HG03039 (cell line): ENCODE measurements at regions not wholly inside any gene's neighbourhood (a gene's known extent, or its start where the extent isn't known, plus 50 kb on each side); places are given as distances from the start of the nearest gene placed in this dataset.

Experiments
- ATAC-seq: cut with Tn5 transposase; IDR thresholded peaks from one replicate; pipeline ENCODE4 v1.9.1; 2021; ENCODE audit warnings: mild to moderate bottlenecking, moderate library complexity; ENCODE audit not compliant: unreplicated experiment

DNA sequence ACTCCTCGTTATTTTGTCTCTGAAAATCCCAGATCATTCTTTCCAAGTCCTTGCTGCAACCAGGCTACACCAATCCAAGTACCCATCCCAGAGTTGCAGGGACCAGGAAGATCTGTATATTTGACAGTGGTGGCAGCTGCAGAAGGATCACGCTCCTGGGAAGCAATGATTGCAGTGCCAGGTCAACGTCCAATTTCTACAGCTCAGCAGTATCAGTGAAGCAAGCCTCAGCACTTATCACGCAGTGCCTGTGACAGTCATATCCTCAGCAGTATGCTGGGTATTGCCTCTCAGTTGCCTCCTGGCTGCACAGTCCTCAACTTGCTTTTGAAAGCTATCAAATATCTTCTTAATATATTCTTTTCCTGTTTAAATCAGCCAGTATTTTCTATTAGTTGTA lies 66.7 kb downstream of the BARHL2 start:
- no peak for ATAC-seq

DNA sequence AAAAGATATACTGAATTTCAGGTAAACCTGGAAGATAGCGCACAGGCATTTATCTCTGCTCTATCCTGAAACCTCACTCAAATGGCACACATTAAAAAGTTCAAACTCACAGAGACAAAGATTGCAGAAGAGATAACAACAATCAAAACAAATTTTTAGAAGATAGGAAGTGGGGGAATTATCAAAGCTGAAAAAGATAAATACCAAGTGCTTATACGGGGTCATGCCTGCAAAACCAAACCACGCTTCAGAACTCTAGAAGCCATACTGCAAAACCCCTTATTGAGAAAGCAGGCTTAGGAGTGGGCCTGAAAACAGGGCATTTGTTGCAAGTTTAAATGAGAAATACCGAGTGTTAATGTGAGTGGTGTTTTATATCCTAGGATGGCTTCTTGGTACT lies 76.8 kb downstream of the BARHL2 start:
- ATAC-seq, result no peak

GRCh38 chr1:90622666-90623065 lies 94.4 kb downstream of the BARHL2 start:
- no peak for ATAC-seq

- ATAC-seq, result no peak
Observed at GRCh38 chr1:90621986-90622385, 95.1 kb downstream of the BARHL2 start.

DNA sequence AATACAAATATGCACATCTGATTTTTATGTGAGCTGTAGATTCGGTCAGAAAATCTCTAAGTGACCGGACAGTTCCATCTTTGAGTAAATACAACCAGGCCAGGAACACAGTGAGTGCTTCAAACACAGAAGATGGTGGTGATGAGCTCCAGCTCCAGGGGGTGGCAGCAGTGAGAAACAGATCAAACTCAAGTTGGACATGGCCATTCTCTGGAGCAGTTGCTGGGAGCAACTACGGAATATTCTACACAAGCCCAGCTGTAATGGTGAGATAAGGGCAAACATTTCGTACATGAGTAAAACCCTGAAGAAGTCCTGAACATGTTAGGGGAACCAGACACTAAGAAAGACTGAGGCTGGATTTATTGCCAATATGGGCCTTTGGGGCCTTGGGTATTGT lies 100.7 kb downstream of the BARHL2 start:
- no peak for ATAC-seq

DNA sequence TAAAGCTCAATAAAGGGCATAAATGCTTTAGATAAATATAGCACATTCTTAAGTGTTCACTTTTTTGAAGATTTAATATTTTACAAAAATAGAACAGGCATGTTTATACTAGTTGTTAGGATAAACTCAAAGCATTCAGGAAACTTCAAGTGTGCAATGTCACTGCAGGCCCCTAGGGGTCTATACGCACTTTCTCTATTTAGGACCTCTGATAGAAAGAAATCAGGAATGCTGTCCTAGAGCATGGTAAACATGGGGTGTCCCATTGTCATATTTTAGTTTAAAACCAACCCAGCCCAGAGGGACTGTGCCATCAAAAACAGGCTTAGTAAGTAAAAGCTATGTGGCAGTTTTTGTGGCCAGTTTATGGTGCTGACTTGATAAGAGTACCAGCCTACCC lies 102.2 kb downstream of the BARHL2 start:
- no peak for ATAC-seq

GRCh38 chr1:90613371-90613770 lies 103.7 kb downstream of the BARHL2 start:
- ATAC-seq, result no peak

- ATAC-seq, result no peak
Observed at GRCh38 chr1:90612033-90612432, 105.1 kb downstream of the BARHL2 start.

DNA sequence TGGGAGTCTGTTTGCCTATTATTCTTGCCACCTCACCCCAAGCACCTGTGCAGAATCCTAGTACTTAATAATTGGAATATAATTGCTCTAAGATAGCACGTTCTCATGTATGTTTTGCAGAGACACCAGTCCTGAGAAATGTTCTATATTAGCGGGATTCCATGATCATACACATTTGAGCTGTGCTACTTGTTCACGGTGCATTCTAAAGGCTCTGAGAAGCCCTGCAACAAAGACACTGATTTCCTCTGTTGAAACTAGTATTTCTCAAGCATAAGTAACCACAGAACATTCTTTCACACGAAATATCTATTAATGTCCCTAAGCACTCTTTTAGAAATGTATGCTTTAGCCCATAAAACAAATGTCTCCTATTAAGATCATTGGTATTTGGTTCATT lies 109.4 kb downstream of the BARHL2 start:
- ATAC-seq, result no peak

- ATAC-seq, result no peak
Observed at GRCh38 chr1:90605070-90605469, 112.0 kb downstream of the BARHL2 start.

DNA sequence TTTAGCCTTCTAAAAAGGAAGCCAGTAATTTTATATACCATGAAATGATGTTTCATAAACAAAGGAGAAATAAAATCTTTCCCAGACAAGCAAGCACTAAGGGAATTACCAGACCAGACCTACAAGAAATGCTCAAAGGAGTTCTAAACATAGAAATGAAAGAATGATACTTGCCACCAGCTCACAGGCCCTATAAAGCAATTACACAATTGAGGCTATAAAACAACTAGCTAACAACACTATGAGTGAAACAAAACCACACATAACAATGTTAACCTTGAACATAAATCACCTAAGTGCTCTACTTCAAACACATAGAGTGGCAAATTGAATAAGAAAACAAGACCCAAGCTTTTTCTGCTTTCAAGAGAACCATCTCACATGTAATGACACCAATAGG lies 123.8 kb downstream of the BARHL2 start:
- ATAC-seq, result no peak

DNA sequence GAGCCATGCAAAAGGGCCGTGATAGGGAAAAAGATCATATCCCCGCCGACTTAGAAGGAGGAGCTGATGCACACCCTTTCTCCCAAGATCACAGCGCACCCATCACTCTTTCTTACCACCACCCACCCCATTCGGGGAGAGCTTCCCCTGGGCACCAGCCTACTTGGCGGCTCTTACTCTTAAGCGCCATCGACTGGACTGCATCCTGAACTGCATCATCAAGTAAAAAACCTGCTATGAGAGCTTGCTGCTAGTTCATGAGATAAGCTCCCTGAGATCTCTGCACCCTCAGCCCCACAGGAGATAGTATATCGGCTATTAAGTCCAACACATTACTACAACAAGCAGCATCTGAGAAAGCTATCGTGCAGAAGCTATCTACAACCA lies 125.1 kb downstream of the BARHL2 start:
- no peak for ATAC-seq

- no peak for ATAC-seq
Observed at GRCh38 chr1:90591355-90591969, 125.6 kb downstream of the BARHL2 start.

GRCh38 chr1:90580176-90580575 lies 136.9 kb downstream of the BARHL2 start:
- no peak for ATAC-seq

DNA sequence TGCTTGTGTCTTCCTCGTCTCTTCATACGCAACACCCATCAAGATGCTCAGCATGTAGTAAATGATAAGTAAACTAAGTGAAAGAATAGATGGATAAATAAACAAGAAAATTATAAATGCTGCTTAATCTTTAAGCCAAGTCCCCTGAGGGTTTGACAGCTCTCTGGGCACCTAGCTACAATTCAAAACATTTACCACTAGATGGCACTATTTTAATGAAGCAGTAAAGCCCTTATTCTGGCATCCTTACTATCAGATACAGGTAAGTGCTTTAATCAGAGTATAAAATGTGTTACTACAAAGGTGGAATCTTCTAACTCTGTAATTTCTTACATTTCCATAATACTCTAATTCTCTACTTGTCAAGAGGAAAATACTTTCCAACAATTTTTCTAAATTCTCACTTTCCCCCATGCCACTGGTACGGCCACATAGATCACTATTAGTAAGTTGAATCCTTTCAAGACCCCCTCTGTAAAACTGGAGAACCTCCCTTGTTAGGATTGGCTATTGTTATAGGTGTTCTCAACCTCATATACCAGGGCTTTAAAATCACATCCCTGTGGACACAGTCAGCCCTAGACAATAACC lies 137.8 kb downstream of the BARHL2 start:
- no peak for ATAC-seq

- no peak for ATAC-seq
Observed at GRCh38 chr1:90574692-90575370, 142.3 kb downstream of the BARHL2 start.

DNA sequence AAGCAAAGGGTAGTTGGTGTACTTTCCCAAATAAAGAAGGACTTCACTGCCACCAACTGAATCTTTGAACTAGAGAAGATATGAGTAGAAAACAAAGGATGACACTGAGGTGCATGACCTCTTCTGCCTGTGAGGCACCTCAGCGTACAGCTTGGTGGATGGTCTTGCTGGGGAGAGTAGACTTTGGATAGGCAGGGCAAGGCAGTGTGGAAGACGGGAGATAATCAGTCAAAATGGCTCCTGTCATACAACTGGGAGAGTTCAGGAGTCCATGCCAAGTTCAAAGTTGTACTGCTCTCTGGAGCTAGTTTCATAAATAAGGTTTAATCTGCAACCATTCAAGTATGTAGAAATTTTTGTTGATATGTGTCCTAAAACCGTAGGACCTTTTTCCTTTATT lies 143.4 kb downstream of the BARHL2 start:
- ATAC-seq, result no peak

DNA sequence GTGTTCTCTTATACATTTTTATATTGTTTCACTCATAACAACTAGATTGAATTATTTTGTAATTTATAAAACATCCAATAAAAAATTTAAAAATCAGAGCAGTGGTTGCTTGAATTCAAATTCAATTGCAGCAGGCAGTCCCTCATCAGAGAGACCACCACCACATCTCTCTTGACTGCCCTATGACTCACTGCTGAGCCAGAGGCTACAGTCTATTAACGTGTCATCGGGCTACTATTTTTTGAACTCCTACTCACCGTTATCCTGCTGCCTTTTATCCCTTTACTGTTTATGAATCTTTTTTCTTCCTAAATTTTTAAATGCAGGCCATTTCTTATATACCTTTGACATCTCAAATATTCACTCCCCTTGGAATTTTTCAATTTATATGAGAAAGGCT lies 144.7 kb downstream of the BARHL2 start:
- ATAC-seq, result no peak

- no peak for ATAC-seq
Observed at GRCh38 chr1:90568436-90568835, 148.7 kb downstream of the BARHL2 start.

DNA sequence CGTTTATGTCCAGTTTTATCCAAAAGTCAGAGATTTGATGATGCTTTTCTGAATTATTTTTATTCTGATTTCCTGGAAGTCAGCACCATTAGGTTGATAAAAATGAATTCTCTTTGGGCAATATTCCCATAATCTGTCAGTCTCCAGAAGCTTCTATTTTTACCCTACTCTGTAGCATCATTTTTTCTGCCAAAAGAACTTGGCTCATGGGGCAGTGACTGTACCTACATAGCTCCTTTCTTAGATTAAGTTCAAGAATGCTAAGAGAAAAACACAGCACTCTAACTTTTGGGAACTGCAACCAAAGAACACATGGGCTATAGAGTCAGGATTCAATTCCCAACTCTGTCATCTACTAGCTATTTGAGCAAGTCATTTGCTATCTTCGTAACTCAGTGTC lies 152.9 kb downstream of the BARHL2 start:
- ATAC-seq, result no peak

DNA sequence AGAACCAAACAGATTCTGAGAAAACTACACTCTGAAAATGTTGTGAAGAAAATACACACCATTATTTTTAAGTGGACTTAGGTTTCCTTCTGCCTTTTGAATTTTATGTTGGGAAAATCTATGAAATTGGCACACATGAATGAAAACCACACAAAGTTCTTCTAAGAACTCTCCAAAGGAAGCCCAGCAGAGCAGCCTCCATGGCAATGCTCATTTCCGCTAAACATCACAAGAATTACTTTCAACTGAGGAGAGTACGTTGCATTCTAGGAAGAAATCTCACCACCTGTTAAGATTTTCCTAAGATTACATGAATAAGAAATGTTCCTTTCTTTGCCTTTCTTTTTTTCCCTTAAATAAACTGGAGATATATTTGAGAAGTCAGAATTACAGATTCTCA lies 154.2 kb downstream of the BARHL2 start:
- ATAC-seq, result no peak

GRCh38 chr1:90561911-90562310 lies 155.2 kb downstream of the BARHL2 start:
- no peak for ATAC-seq
